DOHH2 (cell line): ENCODE measurements at regions not wholly inside any gene's neighbourhood (a gene's known extent, or its start where the extent isn't known, plus 50 kb on each side); places are given as distances from the start of the nearest gene placed in this dataset.

Experiments
- H3F3A ChIP-seq: fragments of 200-600 bp; sonication (generic), shearing (Covaris generic); 2 replicates; pipeline ENCODE4 v1.6.0; 2016; ENCODE audit warnings: antibody characterized with exemption, mild to moderate bottlenecking; ENCODE audit not compliant: control insufficient read depth, insufficient read depth
- H3K27ac ChIP-seq: fragments of 200-600 bp; sonication (generic); 2 replicates; pipeline ENCODE4 v1.5.1; 2014; ENCODE audit warnings: low read depth, mild to moderate bottlenecking, low read length, moderate library complexity
- H3K27me3 ChIP-seq: fragments of 200-600 bp; sonication (generic); 2 replicates; pipeline ENCODE4 v1.6.1; 2014; ENCODE audit warnings: mild to moderate bottlenecking, low read length, mixed read lengths; ENCODE audit not compliant: control insufficient read depth
- H3K36me3 ChIP-seq: fragments of 200-600 bp; sonication (generic); 2 replicates; pipeline ENCODE4 v1.6.1; 2014; ENCODE audit warnings: mild to moderate bottlenecking, low read length, moderate library complexity, mixed read lengths; ENCODE audit not compliant: control insufficient read depth
- H3K4me1 ChIP-seq: fragments of 200-600 bp; sonication (generic); 2 replicates; pipeline ENCODE4 v1.6.1; 2014; ENCODE audit warnings: mild to moderate bottlenecking, low read length, mixed read lengths; ENCODE audit not compliant: control insufficient read depth
- H3K4me2 ChIP-seq: fragments of 200-600 bp; sonication (generic); 2 replicates; pipeline ENCODE4 v1.6.0; 2014; ENCODE audit warnings: mild to moderate bottlenecking, low read length, moderate library complexity
- H3K4me3 ChIP-seq: fragments of 200-600 bp; sonication (generic); 2 replicates; pipeline ENCODE4 v1.5.1; 2014; ENCODE audit warnings: mild to moderate bottlenecking, low read length, mixed read lengths
- H3K79me2 ChIP-seq: fragments of 200-600 bp; sonication (generic); 2 replicates; pipeline ENCODE4 v1.6.1; 2014; ENCODE audit warnings: mild to moderate bottlenecking, low read length, mixed read lengths; ENCODE audit not compliant: control insufficient read depth
- H3K9me2 ChIP-seq: fragments of 200-600 bp; sonication (generic); replicated peaks from 2 replicates; pipeline ENCODE4 v1.6.1; 2014; ENCODE audit warnings: mild to moderate bottlenecking, low read length, mixed read lengths; ENCODE audit not compliant: control insufficient read depth
- H3K9me3 ChIP-seq: fragments of 200-600 bp; sonication (generic); 2 replicates; pipeline ENCODE4 v1.6.1; 2014; ENCODE audit warnings: antibody characterized with exemption, low read length, mixed read lengths; ENCODE audit not compliant: control insufficient read depth, insufficient read depth
- H4K20me1 ChIP-seq: fragments of 200-600 bp; sonication (generic); 2 replicates; pipeline ENCODE4 v1.6.0; 2014; ENCODE audit warnings: low read depth, mild to moderate bottlenecking, antibody characterized with exemption, low read length, moderate library complexity; ENCODE audit not compliant: control insufficient read depth, insufficient read depth
- EZH2phosphoT487 ChIP-seq: fragments of 200-600 bp; sonication (generic); IDR thresholded peaks from 2 replicates; pipeline ENCODE4 v1.6.1; 2017; ENCODE audit warnings: borderline replicate concordance, mild to moderate bottlenecking, antibody characterized with exemption, low read length, moderate library complexity, mixed read lengths
- TF ChIP-seq, protein P1 (sequence below): fragments of 200-600 bp; sonication (generic); IDR thresholded peaks from one replicate; pipeline ENCODE4 v1.5.1; 2014; ENCODE audit warnings: antibody characterized with exemption, mild to moderate bottlenecking, low read depth, low read length; ENCODE audit not compliant: poor library complexity, severe bottlenecking

DNA sequence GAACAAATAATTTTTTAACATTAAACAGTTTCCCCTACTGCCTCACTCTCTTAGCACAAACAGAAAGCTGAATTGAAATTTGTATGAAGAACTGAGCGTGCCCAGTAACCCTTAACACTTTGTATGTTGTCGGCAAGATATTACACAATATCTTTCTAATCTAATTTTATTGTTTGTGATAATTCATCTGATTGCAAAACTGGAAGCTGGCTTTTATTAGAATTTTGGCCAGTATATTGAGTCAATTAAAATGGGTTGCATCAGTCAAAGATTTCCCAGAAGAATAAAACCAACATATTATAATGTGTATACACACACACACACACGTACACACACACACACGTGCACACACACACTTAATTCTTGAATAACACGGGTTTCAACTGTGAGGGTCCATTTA, 2332.1 kb downstream of the PCDH7 start:
- H3K4me2 ChIP-seq: no peak overlapping the region
- TF ChIP-seq, protein P1, sequence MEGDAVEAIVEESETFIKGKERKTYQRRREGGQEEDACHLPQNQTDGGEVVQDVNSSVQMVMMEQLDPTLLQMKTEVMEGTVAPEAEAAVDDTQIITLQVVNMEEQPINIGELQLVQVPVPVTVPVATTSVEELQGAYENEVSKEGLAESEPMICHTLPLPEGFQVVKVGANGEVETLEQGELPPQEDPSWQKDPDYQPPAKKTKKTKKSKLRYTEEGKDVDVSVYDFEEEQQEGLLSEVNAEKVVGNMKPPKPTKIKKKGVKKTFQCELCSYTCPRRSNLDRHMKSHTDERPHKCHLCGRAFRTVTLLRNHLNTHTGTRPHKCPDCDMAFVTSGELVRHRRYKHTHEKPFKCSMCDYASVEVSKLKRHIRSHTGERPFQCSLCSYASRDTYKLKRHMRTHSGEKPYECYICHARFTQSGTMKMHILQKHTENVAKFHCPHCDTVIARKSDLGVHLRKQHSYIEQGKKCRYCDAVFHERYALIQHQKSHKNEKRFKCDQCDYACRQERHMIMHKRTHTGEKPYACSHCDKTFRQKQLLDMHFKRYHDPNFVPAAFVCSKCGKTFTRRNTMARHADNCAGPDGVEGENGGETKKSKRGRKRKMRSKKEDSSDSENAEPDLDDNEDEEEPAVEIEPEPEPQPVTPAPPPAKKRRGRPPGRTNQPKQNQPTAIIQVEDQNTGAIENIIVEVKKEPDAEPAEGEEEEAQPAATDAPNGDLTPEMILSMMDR: no peak
- TF ChIP-seq EZH2phosphoT487: no peak

DNA sequence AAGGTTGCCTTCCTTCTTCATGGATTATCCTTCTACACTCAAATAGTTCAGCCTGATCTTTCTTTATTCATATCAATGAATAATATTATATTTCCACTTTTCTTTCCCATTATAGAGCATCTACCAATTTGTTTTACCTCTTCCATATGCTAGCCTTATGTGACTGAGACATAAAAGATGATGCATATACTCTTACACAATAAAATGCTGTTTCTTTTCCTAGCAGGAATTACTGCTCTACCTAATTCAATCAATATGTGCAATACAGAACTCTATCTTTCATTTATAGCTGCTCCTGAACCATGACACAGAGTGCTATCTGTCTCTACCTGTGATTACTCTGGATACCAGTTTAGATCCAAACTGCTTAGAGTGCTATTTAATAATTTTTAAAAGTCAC, 2334.0 kb downstream of the PCDH7 start:
- Histone ChIP-seq H3K79me2 (no peaks in the 10 kb centered on the region), H3K27me3 (no peaks in the 10 kb centered on the region), H3K9me2 (no peaks in the 10 kb centered on the region), H3K9me3 (no peaks in the 10 kb centered on the region), H3K4me3 (no peak overlapping the region), H3K36me3 (no peaks in the 10 kb centered on the region), H4K20me1 (no peaks in the 10 kb centered on the region), H3F3A (no peaks in the 10 kb centered on the region), H3K4me2 (no peak overlapping the region), H3K4me1 (no peaks in the 10 kb centered on the region), H3K27ac (no peak overlapping the region)
- TF ChIP-seq, protein P1: no peak
- no peak for TF ChIP-seq EZH2phosphoT487

More for the DNA sequence above, 2332.1 kb downstream of the PCDH7 start:
- no peaks in the 10 kb centered on the region for H4K20me1 ChIP-seq
- H3K79me2 ChIP-seq: no peaks in the 10 kb centered on the region
- H3K4me3 ChIP-seq: no peak overlapping the region
- H3K4me1 ChIP-seq: no peaks in the 10 kb centered on the region
- H3K27me3 ChIP-seq: no peaks in the 10 kb centered on the region
- no peaks in the 10 kb centered on the region for H3F3A ChIP-seq
- no peaks in the 10 kb centered on the region for H3K36me3 ChIP-seq
- H3K27ac ChIP-seq: no peak overlapping the region
- H3K9me3 ChIP-seq: no peaks in the 10 kb centered on the region
- no peaks in the 10 kb centered on the region for H3K9me2 ChIP-seq

DNA sequence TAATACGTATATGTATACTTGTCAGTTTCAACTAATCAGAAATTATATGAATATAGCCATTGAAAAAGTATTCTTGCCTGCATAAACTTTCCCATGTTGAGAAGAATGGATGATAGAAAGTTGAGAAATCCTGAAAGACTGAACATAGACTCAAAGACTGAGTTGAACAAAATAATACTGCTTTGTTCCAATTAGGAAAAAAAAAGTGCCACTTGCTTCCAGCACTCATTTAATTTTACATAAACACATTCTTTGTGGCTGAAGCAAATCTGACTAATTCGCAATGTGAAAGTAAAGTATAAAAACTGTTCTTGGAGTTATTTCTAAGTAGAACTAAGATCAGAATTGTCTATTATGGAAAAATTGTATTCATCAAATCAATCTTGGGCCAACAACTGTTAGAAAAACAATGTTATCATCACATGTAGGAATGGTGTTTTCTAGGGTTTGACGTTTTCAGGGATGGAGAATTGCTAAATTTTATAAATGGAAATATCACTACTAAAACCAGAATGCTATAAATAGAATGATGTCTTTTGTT, 2334.6 kb downstream of the PCDH7 start:
- H3K79me2 ChIP-seq: no peaks in the 10 kb centered on the region
- no peak overlapping the region for H3K4me3 ChIP-seq
- no peaks in the 10 kb centered on the region for H3F3A ChIP-seq
- no peaks in the 10 kb centered on the region for H3K9me3 ChIP-seq
- H3K36me3 ChIP-seq: no peaks in the 10 kb centered on the region
- no peaks in the 10 kb centered on the region for H3K27me3 ChIP-seq
- TF ChIP-seq EZH2phosphoT487: no peak
- TF ChIP-seq, protein P1: no peak
- H3K27ac ChIP-seq: no peak overlapping the region
- H3K9me2 ChIP-seq: no peaks in the 10 kb centered on the region
- no peaks in the 10 kb centered on the region for H4K20me1 ChIP-seq
- H3K4me1 ChIP-seq: no peaks in the 10 kb centered on the region
- H3K4me2 ChIP-seq: no peak overlapping the region
